ENCODE measurements at regions not wholly inside any gene's neighbourhood (a gene's known extent, or its start where the extent isn't known, plus 50 kb on each side); places are given as distances from the start of the nearest gene placed in this dataset.

GRCh38 chr2:2715036-2715818, 384.2 kb upstream of the MYT1L start:
- H3K4me3 Mint-ChIP-seq, result no peak overlapping the region
- no peaks in the 10 kb centered on the region for H3K4me1 ChIP-seq
- H3K4me1 Mint-ChIP-seq, result no peaks in the 10 kb centered on the region
- H3K36me3 Mint-ChIP-seq, result no peaks in the 10 kb centered on the region
- TF ChIP-seq EZH2 (IDR thresholded peaks at IDR 0.05), result no peak
- TF ChIP-seq, protein P1, sequence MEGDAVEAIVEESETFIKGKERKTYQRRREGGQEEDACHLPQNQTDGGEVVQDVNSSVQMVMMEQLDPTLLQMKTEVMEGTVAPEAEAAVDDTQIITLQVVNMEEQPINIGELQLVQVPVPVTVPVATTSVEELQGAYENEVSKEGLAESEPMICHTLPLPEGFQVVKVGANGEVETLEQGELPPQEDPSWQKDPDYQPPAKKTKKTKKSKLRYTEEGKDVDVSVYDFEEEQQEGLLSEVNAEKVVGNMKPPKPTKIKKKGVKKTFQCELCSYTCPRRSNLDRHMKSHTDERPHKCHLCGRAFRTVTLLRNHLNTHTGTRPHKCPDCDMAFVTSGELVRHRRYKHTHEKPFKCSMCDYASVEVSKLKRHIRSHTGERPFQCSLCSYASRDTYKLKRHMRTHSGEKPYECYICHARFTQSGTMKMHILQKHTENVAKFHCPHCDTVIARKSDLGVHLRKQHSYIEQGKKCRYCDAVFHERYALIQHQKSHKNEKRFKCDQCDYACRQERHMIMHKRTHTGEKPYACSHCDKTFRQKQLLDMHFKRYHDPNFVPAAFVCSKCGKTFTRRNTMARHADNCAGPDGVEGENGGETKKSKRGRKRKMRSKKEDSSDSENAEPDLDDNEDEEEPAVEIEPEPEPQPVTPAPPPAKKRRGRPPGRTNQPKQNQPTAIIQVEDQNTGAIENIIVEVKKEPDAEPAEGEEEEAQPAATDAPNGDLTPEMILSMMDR (IDR thresholded peaks at IDR 0.05), result no peak
- no peaks in the 10 kb centered on the region for H3K9me3 ChIP-seq (ENCODE audit: low read depth)
- H4K20me1 ChIP-seq (ENCODE audit: low read depth), result no peaks in the 10 kb centered on the region
- H3K79me2 ChIP-seq (ENCODE audit: low read depth), result no peaks in the 10 kb centered on the region
- no peak overlapping the region for H3K27ac ChIP-seq
- H3K9ac ChIP-seq, result no peak overlapping the region
- no peaks in the 10 kb centered on the region for H3F3A ChIP-seq (ENCODE audit: low read depth)
- no peak overlapping the region for H3K4me2 ChIP-seq
- H3K27me3 ChIP-seq, result no peaks in the 10 kb centered on the region
- H3K36me3 ChIP-seq, result no peaks in the 10 kb centered on the region
- H3K27ac Mint-ChIP-seq, result no peak overlapping the region
- H3K9me3 Mint-ChIP-seq, result peaks cover 3% of the 10 kb centered on the region
- no peak overlapping the region for H2AFZ ChIP-seq (replicated peaks)
- H3K27me3 Mint-ChIP-seq (ENCODE audit: insufficient read depth, low read depth), result peaks cover 16% of the 10 kb centered on the region
- DNase-seq (ENCODE audit: low spot score), result no peak
- no peak overlapping the region for H3K4me3 ChIP-seq

- Histone ChIP-seq H3F3A (ENCODE audit: low read depth) (no peaks in the 10 kb centered on the region), H4K20me1 (ENCODE audit: low read depth) (no peaks in the 10 kb centered on the region), H3K9me3 (ENCODE audit: low read depth) (no peaks in the 10 kb centered on the region), H3K27ac (no peak overlapping the region), H3K27me3 (no peaks in the 10 kb centered on the region), H3K4me2 (no peak overlapping the region), H3K79me2 (ENCODE audit: low read depth) (no peaks in the 10 kb centered on the region), H3K4me1 (no peaks in the 10 kb centered on the region), H3K9ac (no peak overlapping the region), H3K36me3 (no peaks in the 10 kb centered on the region), H2AFZ (replicated peaks) (no peak overlapping the region), H3K4me3 (no peak overlapping the region)
- Mint-ChIP-seq H3K4me1 (no peaks in the 10 kb centered on the region), H3K4me3 (no peak overlapping the region), H3K27me3 (ENCODE audit: insufficient read depth, low read depth) (peaks cover 11% of the 10 kb centered on the region), H3K27ac (no peak overlapping the region), H3K36me3 (no peaks in the 10 kb centered on the region), H3K9me3 (peaks cover 3% of the 10 kb centered on the region)
- TF ChIP-seq, protein P1 (IDR thresholded peaks at IDR 0.05), result no peak
- TF ChIP-seq EZH2phosphoT487 (IDR thresholded peaks at IDR 0.05) (no peak), EZH2 (IDR thresholded peaks at IDR 0.05) (no peak)
- DNase-seq (ENCODE audit: low spot score), result no peak
Measured at GRCh38 chr2:2714408-2714807, 383.3 kb upstream of the MYT1L start.

GRCh38 chr2:2709431-2709770, 378.3 kb upstream of the MYT1L start:
- no peak overlapping the region for H3K27ac ChIP-seq

More at GRCh38 chr2:2709431-2709770, 378.3 kb upstream of the MYT1L start:
- Mint-ChIP-seq H3K36me3 (no peaks in the 10 kb centered on the region), H3K4me1 (peaks cover 30% of the 10 kb centered on the region), H3K27ac (no peak overlapping the region), H3K4me3 (no peak overlapping the region), H3K9me3 (no peaks in the 10 kb centered on the region), H3K27me3 (ENCODE audit: insufficient read depth, low read depth) (peaks cover 23% of the 10 kb centered on the region)
- no peaks in the 10 kb centered on the region for H3F3A ChIP-seq (ENCODE audit: low read depth)
- DNase-seq (ENCODE audit: low spot score), result no peak
- H3K27me3 ChIP-seq, result no peaks in the 10 kb centered on the region
- no peak overlapping the region for H3K4me2 ChIP-seq
- no peaks in the 10 kb centered on the region for H3K9me3 ChIP-seq (ENCODE audit: low read depth)
- no peaks in the 10 kb centered on the region for H3K79me2 ChIP-seq (ENCODE audit: low read depth)
- TF ChIP-seq EZH2 (IDR thresholded peaks at IDR 0.05) (no peak), EZH2phosphoT487 (IDR thresholded peaks at IDR 0.05) (no peak)
- TF ChIP-seq, protein P1 (IDR thresholded peaks at IDR 0.05), result no peak
- H3K4me1 ChIP-seq, result peaks cover 11% of the 10 kb centered on the region
- H3K36me3 ChIP-seq, result no peaks in the 10 kb centered on the region
- no peak overlapping the region for H2AFZ ChIP-seq (replicated peaks)
- H3K4me3 ChIP-seq, result no peak overlapping the region
- no peaks in the 10 kb centered on the region for H4K20me1 ChIP-seq (ENCODE audit: low read depth)
- no peak overlapping the region for H3K9ac ChIP-seq
